Loucy (cell line): ENCODE measurements at regions not wholly inside any gene's neighbourhood (a gene's known extent, or its start where the extent isn't known, plus 50 kb on each side); places are given as distances from the start of the nearest gene placed in this dataset.

Experiments used
- H2AFZ ChIP-seq: fragments of 200-600 bp; sonication (generic); 2 replicates; pipeline ENCODE4 v1.6.0; 2016; ENCODE audit warnings: antibody characterized with exemption, mild to moderate bottlenecking, low read length, moderate library complexity
- H3F3A ChIP-seq: fragments of 200-600 bp; 2 replicates; pipeline ENCODE4 v1.6.0; 2016; ENCODE audit warnings: antibody characterized with exemption, low read depth, mild to moderate bottlenecking
- H3K27me3 ChIP-seq: fragments of 200-600 bp; sonication (generic); 2 replicates; pipeline ENCODE4 v1.6.1; 2014; ENCODE audit warnings: low read length, mild to moderate bottlenecking; ENCODE audit not compliant: insufficient read depth, poor library complexity, severe bottlenecking
- H3K36me3 ChIP-seq: fragments of 200-600 bp; sonication (generic); 2 replicates; pipeline ENCODE4 v1.6.1; 2016; ENCODE audit warnings: low read length; ENCODE audit not compliant: insufficient read depth
- H3K4me1 ChIP-seq: fragments of 200-600 bp; sonication (generic); 2 replicates; pipeline ENCODE4 v1.5.1; 2014; ENCODE audit warnings: low read length, mild to moderate bottlenecking; ENCODE audit not compliant: insufficient read depth, poor library complexity, severe bottlenecking
- H3K4me2 ChIP-seq: fragments of 200-600 bp; sonication (generic); 2 replicates; pipeline ENCODE4 v1.6.0; 2014; ENCODE audit warnings: antibody characterized with exemption, low read length, low read depth, mild to moderate bottlenecking; ENCODE audit not compliant: poor library complexity, severe bottlenecking
- H3K4me3 ChIP-seq: fragments of 200-600 bp; sonication (generic); 2 replicates; pipeline ENCODE4 v1.5.1; 2014; ENCODE audit warnings: low read length, mild to moderate bottlenecking, mixed read lengths; ENCODE audit not compliant: poor library complexity, severe bottlenecking
- H3K79me2 ChIP-seq: fragments of 200-600 bp; sonication (generic); 2 replicates; pipeline ENCODE4 v1.6.1; 2014; ENCODE audit warnings: low read length; ENCODE audit not compliant: insufficient read depth
- H3K9ac ChIP-seq: fragments of 200-600 bp; sonication (generic); 2 replicates; pipeline ENCODE4 v1.6.0; 2014; ENCODE audit warnings: mild to moderate bottlenecking, low read depth, low read length, moderate library complexity; ENCODE audit not compliant: poor library complexity, severe bottlenecking
- H3K9me2 ChIP-seq: fragments of 200-600 bp; sonication (generic); replicated peaks from 2 replicates; pipeline ENCODE4 v1.6.1; 2016; ENCODE audit warnings: low read depth, low read length, mixed read lengths
- H3K9me3 ChIP-seq: fragments of 200-600 bp; sonication (generic); 2 replicates; pipeline ENCODE4 v1.6.1; 2014; ENCODE audit warnings: mild to moderate bottlenecking, antibody characterized with exemption, low read length, low read depth; ENCODE audit not compliant: insufficient read depth
- H4K20me1 ChIP-seq: fragments of 200-600 bp; sonication (generic); 2 replicates; pipeline ENCODE4 v1.6.0; 2014; ENCODE audit warnings: antibody characterized with exemption, low read length, mild to moderate bottlenecking; ENCODE audit not compliant: insufficient read depth, poor library complexity, severe bottlenecking
- EZH2phosphoT487 ChIP-seq: fragments of 200-600 bp; IDR thresholded peaks from 2 replicates; pipeline ENCODE4 v1.6.1; 2018; ENCODE audit warnings: antibody characterized with exemption, mild to moderate bottlenecking, moderate library complexity, borderline replicate concordance
- TF ChIP-seq, protein P1 (sequence below): fragments of 200-600 bp; sonication (generic); conservative IDR thresholded peaks from 2 replicates; pipeline ENCODE4 v1.5.1; 2014; ENCODE audit warnings: mild to moderate bottlenecking, antibody characterized with exemption, low read length

DNA sequence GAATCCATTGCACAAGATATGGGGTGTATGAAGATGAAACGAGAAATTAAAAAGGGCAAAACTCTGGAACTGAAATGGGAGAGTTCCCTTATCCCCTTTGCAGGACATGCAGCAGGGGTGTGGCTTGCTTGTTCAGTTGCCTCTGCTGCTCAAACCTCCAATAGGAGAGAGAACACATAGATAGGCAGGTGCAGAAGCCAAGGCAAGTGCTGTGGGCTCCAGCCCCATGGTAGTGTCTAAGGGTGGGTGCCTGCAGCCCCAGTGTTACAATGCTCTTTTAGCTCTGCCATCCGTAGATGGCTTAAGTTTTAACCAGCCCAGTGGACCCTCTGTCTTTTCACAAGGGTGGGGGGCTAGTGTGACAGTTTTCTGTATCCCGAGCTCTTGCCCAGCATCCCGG, 69.7 kb downstream of the CMAS start:
- Histone ChIP-seq H3K36me3 (no peaks in the 10 kb centered on the region), H3K4me1 (no peaks in the 10 kb centered on the region), H3K4me3 (no peak overlapping the region), H3K79me2 (no peaks in the 10 kb centered on the region), H3K4me2 (no peak overlapping the region), H3K9me2 (no peaks in the 10 kb centered on the region), H3K27me3 (no peaks in the 10 kb centered on the region), H3K9me3 (no peaks in the 10 kb centered on the region), H3F3A (no peaks in the 10 kb centered on the region), H2AFZ (no peak overlapping the region), H4K20me1 (no peaks in the 10 kb centered on the region), H3K9ac (no peak overlapping the region)
- no peak for TF ChIP-seq EZH2phosphoT487
- TF ChIP-seq, protein P1, sequence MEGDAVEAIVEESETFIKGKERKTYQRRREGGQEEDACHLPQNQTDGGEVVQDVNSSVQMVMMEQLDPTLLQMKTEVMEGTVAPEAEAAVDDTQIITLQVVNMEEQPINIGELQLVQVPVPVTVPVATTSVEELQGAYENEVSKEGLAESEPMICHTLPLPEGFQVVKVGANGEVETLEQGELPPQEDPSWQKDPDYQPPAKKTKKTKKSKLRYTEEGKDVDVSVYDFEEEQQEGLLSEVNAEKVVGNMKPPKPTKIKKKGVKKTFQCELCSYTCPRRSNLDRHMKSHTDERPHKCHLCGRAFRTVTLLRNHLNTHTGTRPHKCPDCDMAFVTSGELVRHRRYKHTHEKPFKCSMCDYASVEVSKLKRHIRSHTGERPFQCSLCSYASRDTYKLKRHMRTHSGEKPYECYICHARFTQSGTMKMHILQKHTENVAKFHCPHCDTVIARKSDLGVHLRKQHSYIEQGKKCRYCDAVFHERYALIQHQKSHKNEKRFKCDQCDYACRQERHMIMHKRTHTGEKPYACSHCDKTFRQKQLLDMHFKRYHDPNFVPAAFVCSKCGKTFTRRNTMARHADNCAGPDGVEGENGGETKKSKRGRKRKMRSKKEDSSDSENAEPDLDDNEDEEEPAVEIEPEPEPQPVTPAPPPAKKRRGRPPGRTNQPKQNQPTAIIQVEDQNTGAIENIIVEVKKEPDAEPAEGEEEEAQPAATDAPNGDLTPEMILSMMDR, result no peak

DNA sequence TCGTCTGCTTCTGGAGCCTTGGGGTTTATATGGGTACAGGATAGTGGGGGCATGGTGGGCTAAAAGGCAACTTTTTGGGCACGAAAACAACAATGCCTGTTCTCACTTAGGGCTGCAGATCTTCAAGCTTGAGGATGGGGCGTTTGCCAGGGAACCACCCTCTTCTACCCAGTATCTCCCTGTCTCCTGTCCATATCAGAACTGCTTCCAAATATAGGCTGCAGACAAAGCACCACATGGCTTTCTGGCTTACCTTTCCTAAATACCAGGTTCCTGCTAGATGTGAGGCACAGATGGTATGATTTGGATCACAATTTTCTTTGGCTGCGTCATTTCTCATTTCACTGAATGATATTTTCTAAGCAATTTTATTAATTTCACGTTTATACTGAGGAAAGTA, 70.4 kb downstream of the CMAS start:
- no peaks in the 10 kb centered on the region for H3K36me3 ChIP-seq
- no peaks in the 10 kb centered on the region for H3K79me2 ChIP-seq
- no peak overlapping the region for H2AFZ ChIP-seq
- no peaks in the 10 kb centered on the region for H3K4me1 ChIP-seq
- H3K4me2 ChIP-seq, result no peak overlapping the region
- no peaks in the 10 kb centered on the region for H3K9me2 ChIP-seq
- no peak overlapping the region for H3K9ac ChIP-seq
- no peak overlapping the region for H3K4me3 ChIP-seq
- no peaks in the 10 kb centered on the region for H3K27me3 ChIP-seq
- H3K9me3 ChIP-seq, result no peaks in the 10 kb centered on the region
- TF ChIP-seq, protein P1, result no peak
- no peak for TF ChIP-seq EZH2phosphoT487
- no peaks in the 10 kb centered on the region for H4K20me1 ChIP-seq
- H3F3A ChIP-seq, result no peaks in the 10 kb centered on the region

DNA sequence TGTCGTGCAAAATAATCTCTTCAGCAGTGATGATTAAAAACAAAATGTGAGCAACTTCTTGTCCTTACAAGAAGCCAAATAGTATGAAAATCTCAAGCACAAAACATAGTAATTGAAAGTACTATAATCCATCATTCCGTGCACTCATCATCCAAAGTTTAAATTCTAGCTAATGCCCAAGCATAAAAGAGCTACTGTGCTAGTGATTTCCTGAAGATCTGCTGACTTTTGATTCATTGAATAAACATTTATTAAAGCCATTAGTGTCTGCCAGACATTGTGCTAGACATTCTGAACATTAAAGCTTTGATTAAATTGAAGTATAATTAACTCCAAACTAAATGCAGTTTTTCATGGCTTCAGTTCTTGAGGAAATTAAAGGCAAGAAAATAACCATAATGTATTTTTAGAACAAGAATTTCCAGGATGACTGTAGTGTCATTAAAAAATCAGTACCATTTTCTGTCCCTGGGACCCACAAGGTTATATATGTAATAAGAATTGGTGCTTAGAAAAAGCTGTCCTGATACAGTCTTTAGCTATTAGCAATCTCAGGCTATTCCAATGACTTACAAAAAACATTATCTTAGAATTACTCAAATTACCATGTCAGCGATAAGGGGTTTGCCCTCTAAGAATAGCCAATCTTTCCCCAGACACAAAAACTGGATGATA, 71.7 kb downstream of the CMAS start:
- H3K9ac ChIP-seq, result no peak overlapping the region
- no peaks in the 10 kb centered on the region for H3K36me3 ChIP-seq
- H4K20me1 ChIP-seq, result no peaks in the 10 kb centered on the region
- H2AFZ ChIP-seq, result no peak overlapping the region
- no peaks in the 10 kb centered on the region for H3K4me1 ChIP-seq
- H3K9me3 ChIP-seq, result no peaks in the 10 kb centered on the region
- H3K79me2 ChIP-seq, result no peaks in the 10 kb centered on the region
- no peaks in the 10 kb centered on the region for H3F3A ChIP-seq
- no peaks in the 10 kb centered on the region for H3K27me3 ChIP-seq
- H3K9me2 ChIP-seq, result no peaks in the 10 kb centered on the region
- no peak overlapping the region for H3K4me3 ChIP-seq
- TF ChIP-seq EZH2phosphoT487, result no peak
- TF ChIP-seq, protein P1, result no peak
- no peak overlapping the region for H3K4me2 ChIP-seq
